Aorta (tissue), 5 donors: ENCODE measurements at regions not wholly inside any gene's neighbourhood (a gene's known extent, or its start where the extent isn't known, plus 50 kb on each side); places are given as distances from the start of the nearest gene placed in this dataset.
"Not testable (repeated sequence)": the region's sequence is repeated elsewhere in the genome, so short reads cannot be mapped to it uniquely, and the experiment has no call there.

Source experiments
- ATAC-seq: fragments of 200-7000 bp; cut with Tn5 transposase; one replicate; pipeline ENCODE4 v1.9.1; 2022; ENCODE audit warnings: moderate library complexity; ENCODE audit not compliant: low FRiP score
- DNase-seq, 2 donors: peaks; one replicate each; pipeline ENCODE4 v3.0.0-alpha.2; 2020
- H3K27ac ChIP-seq, 2 donors: one replicate each; pipeline ENCODE4 v1.5.1; 2013; ENCODE audit warnings: low read length in 2 of 2, mild to moderate bottlenecking in 2 of 2, moderate library complexity in 2 of 2, control low read depth in 1 of 2, inconsistent platforms in 1 of 2, low read depth in 1 of 2
- H3K27me3 ChIP-seq, 2 donors: one replicate each; pipeline ENCODE4 v1.6.1; 2013; ENCODE audit warnings: control low read depth in 1 of 2, low read length in 1 of 2, mild to moderate bottlenecking in 1 of 2, moderate library complexity in 1 of 2; ENCODE audit not compliant: insufficient read depth in 2 of 2, control insufficient read depth in 1 of 2
- H3K36me3 ChIP-seq, 2 donors: one replicate each; pipeline ENCODE4 v1.6.1; 2013; ENCODE audit warnings: control low read depth in 1 of 2, low read length in 1 of 2, mild to moderate bottlenecking in 1 of 2; ENCODE audit not compliant: insufficient read depth in 2 of 2, control insufficient read depth in 1 of 2
- H3K4me1 ChIP-seq, 2 donors: one replicate each; pipeline ENCODE4 v1.6.1; 2013; ENCODE audit warnings: low read length in 2 of 2, control low read depth in 1 of 2, mild to moderate bottlenecking in 1 of 2, moderate library complexity in 1 of 2; ENCODE audit not compliant: insufficient read depth in 2 of 2, control insufficient read depth in 1 of 2
- H3K4me3 ChIP-seq, 2 donors: one replicate each; pipeline ENCODE4 v1.5.1; 2013; ENCODE audit warnings: low read length in 2 of 2, control low read depth in 1 of 2, mild to moderate bottlenecking in 1 of 2
- H3K9me3 ChIP-seq: one replicate; pipeline ENCODE4 v1.6.1; 2013; ENCODE audit warnings: mild to moderate bottlenecking, low read length; ENCODE audit not compliant: control insufficient read depth
- WGBS, 2 donors: extraction: QIAGEN DNeasy Blood & Tissue Kit; methylation state at CpG; one replicate each; pipeline ENCODE4 v1.1.7; 2013; 5-methylcytosine and 5-hydroxymethylcytosine counted together
- intact Hi-C, 2 donors: fragments of 100-400 bp; cut with DNase I; formaldehyde crosslinking; loops; one replicate each; pipeline versions ENCODE4 v1.14.2 to v1.15.0; 2022
- donor health status: healthy with polysubstance abuse.
- donor health status: Bipolar disorder and iron deficiency.
- donor health status: DM: no; HTN: no; CAD: no.
- donor health status: DM: no; HTN: no; CAD: no.
- donor health status: DM: yes; HTN: yes; CAD: no.

DNA sequence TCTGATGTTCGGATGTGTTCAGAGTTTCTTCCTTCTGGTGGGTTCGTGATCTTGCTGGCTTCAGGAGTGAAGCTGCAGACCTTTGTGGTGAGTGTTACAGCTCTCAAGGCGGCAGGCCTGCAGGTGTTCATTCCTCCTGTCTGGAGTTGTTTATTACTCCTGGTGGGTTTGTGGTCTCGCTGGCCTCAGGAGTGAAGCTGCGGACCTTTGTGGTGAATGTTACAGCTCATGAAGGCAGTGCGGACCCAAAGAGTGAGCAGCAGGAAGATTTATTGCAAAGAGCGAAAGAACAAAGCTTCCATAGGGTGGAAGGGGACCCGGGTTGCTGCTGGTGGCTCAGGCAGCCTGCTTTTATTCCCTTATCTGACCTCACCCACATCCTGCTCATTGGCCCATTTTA lies 1226.8 kb upstream of the EPHA6 start:
- 78 to 81% methylated on average over 8 of the region's 8 CpGs for WGBS, 2 donors
- intact Hi-C loops, H3K4me3 ChIP-seq, H3K36me3 ChIP-seq, H3K27me3 ChIP-seq, H3K9me3 ChIP-seq, H3K27ac ChIP-seq, H3K4me1 ChIP-seq, DNase-seq, ATAC-seq: not testable (repeated sequence)

DNA sequence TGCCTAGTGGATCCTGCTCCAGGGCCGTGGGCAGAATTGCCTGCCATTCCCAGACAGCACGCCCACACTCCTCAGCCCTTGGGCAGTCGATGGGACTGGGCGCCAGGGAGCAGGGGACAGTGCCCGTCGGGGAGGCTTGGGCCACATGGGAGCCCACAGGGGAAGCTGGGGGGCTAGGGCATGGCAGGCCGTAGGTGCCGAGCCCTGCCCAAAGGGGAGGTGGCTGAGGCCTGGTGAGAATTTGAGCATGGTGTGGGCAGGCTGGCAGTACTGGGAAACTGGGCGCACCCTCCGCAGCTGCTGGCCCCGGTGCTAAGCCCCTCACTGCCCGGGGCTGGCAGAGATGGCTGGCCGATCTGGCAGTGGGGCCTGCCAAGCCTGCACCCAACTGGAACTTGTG lies 1225.9 kb upstream of the EPHA6 start:
- H3K4me1 ChIP-seq, result no peaks in the 10 kb centered on the region
- H3K9me3 ChIP-seq, result no peaks in the 10 kb centered on the region
- ATAC-seq (peak; percentile 52), DNase-seq (no peak)
- H3K27ac ChIP-seq, result no peak overlapping the region
- intact Hi-C loops, result no loop called here
- H3K4me3 ChIP-seq, result no peak overlapping the region
- H3K36me3 ChIP-seq, result no peaks in the 10 kb centered on the region
- H3K27me3 ChIP-seq, result no peaks in the 10 kb centered on the region
- WGBS, 2 donors, result 87 to 92% methylated on average over 13 of the region's 13 CpGs

DNA sequence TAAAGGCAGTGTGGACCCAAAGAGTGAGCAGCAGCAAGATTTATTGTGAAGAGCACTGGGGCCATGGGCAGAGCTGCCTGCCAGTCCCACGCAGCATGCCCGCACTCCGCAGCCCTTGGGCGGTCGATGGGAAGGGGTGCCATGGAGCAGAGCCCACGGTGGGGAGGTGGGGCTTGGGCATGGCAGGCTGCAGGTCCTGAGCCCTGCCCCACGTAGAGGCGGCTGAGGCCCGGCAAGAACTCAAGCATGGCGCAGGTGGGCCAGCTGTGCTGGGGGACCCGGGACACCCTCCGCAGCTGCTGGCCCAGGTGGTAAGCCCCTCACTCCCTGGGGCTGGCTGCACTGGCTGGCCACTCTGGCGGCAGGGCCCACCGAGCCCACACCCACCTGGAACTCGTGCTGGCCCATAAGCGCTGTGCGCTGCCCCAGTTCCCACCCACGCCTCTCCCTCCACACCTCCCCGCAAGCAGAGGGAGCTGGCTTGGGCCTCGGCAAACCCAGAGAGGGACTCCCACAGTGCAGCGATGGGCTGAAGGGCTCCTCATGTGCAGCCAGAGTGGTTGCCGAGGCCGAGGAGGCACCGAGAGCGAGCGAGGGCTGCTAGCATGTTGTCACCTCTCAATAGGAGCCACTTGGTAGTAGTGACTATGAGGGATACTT lies 1218.8 kb upstream of the EPHA6 start:
- H3K4me1 ChIP-seq, result no peaks in the 10 kb centered on the region
- ATAC-seq, result peak; percentile 15
- peaks cover 3% of the 10 kb centered on the region for H3K9me3 ChIP-seq
- no peak overlapping the region for H3K27ac ChIP-seq
- no peaks in the 10 kb centered on the region for H3K27me3 ChIP-seq
- H3K36me3 ChIP-seq, result no peaks in the 10 kb centered on the region
- 86 to 88% methylated on average over 26 of the region's 26 CpGs for WGBS, 2 donors
- DNase-seq, result no peak
- no peak overlapping the region for H3K4me3 ChIP-seq
- intact Hi-C loops, result no loop called here

DNA sequence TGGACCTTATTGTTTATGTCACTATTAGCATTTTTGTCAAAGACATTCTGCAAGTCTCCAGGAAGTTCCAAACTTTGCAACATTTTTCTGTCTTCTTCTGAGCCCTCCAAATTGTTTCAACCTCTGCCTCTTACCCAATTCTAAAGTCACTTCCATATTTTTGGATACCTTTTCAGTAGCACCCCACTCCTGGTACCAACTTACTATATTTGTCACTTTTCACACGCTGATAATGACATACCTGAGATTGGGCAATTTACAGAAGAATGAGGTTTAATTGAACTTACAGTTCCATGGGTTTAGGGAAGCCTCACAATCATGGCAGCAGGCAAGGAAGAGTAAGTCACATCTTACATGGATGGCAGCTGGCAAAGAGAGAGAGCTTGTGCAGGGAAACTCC lies 1206.5 kb upstream of the EPHA6 start:
- no peak overlapping the region for H3K27ac ChIP-seq
- no peaks in the 10 kb centered on the region for H3K27me3 ChIP-seq
- WGBS, 2 donors, result 48 to 61% methylated on average over 1 of the region's 1 CpG
- H3K4me3 ChIP-seq, result no peak overlapping the region
- intact Hi-C loops, result no loop called here
- H3K4me1 ChIP-seq, result no peaks in the 10 kb centered on the region
- H3K9me3 ChIP-seq, result peaks cover 3% of the 10 kb centered on the region
- no peaks in the 10 kb centered on the region for H3K36me3 ChIP-seq
- ATAC-seq (no peak), DNase-seq (no peak)

DNA sequence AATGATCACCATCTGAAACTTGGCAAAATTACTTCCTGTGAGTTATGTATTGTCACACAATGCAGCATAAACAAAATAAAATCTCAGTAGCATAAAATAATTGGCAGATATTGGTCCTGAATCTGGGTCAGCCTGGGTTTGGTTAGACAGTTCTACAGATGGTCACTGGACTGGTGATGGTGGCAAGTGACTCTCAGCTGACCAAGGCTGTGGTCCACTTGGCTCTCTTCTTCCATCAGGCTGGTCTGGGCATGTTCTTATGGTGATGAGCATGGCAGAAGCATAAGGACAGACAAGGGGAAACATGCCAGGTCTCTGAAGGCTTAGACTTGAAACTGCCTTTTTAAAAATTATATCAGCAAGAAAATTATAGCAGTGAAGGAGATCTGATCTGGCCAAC lies 1205.0 kb upstream of the EPHA6 start:
- ATAC-seq, result no peak
- no peak overlapping the region for H3K27ac ChIP-seq
- intact Hi-C loops, result no loop called here
- no peak overlapping the region for H3K4me3 ChIP-seq
- no peaks in the 10 kb centered on the region for H3K36me3 ChIP-seq
- peaks cover 3% of the 10 kb centered on the region for H3K9me3 ChIP-seq
- no peak for DNase-seq
- H3K27me3 ChIP-seq, result no peaks in the 10 kb centered on the region
- no peaks in the 10 kb centered on the region for H3K4me1 ChIP-seq

DNA sequence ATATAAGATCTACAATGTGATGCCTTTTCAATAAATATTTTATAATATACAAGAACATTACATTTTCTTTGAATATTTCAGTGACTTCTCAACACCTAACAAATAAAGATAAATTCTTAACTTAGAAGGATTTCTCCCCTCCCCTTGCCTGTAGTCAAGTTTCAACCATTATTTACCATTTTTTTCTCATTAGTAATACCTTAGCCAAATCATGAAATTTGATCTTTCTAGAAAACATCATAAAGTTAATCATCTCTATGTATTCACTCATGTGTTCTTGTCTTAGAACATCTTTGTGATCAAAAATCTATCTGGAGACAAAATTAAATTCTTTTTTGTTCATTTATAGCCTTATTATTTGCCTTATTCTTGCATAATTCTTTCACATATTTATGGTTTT lies 1201.8 kb upstream of the EPHA6 start:
- intact Hi-C loops, result no loop called here
- H3K27ac ChIP-seq, result no peak overlapping the region
- no peak overlapping the region for H3K4me3 ChIP-seq
- DNase-seq (no peak), ATAC-seq (no peak)
- H3K4me1 ChIP-seq, result no peaks in the 10 kb centered on the region
- no peaks in the 10 kb centered on the region for H3K36me3 ChIP-seq
- no peaks in the 10 kb centered on the region for H3K27me3 ChIP-seq
- H3K9me3 ChIP-seq, result no peaks in the 10 kb centered on the region

DNA sequence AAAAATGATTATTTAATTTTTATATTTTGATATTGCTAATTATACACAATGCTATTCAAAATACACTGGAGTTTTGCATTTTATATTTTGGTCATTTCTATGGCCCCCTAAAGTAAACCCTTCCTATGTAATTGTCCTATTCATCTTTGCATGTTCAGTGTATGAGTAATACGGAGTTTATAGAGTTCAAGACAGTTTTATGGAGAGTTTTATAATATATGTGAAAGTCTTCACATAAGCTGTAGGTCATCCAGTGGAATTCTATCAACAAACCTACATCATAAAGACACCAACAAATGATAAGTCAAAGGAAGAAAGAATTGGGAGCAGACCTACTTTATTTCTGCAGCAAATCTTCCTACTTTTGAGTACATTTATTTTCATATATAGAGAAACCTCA lies 1200.4 kb upstream of the EPHA6 start:
- intact Hi-C loops, result no loop called here
- Histone ChIP-seq H3K4me3 (no peak overlapping the region), H3K36me3 (no peaks in the 10 kb centered on the region), H3K9me3 (no peaks in the 10 kb centered on the region), H3K27me3 (no peaks in the 10 kb centered on the region), H3K27ac (no peak overlapping the region), H3K4me1 (no peaks in the 10 kb centered on the region)
- DNase-seq (no peak), ATAC-seq (no peak)
- WGBS, 2 donors, result 32 to 65% methylated on average over 1 of the region's 1 CpG

DNA sequence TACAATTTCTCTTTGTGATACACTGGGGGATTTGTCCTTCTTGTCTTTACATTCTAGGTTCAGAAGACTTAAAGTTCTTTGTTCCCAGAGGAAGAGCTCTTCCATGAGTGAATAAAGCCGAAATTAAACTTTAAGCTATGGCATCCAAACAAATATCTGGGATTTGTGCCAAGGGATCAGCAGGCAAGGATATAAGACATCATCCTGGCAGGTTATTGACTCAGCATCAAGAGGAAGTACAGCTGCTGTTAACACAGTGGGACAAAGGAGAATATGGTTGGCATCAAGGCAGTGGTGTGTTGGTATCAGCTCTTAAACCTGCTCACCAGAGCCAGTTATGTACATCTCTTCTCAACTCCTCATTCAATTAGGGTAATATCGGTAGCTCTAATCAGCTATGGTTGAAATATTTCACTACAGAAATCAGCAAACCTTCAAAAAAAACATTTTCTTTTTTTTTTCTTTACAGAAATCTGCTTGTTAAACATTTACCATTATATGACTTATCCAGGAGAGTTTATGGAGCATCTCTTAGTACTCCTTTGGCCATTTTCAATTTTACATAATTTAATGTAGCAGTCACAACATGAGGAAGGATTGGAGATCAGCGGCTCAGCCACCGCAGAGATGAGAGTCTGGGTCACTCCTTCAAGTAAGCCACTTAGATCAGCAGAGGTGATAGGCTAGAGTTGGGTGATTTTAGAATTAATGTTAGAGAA lies 1198.6 kb upstream of the EPHA6 start:
- WGBS, 2 donors, result 87 to 91% methylated on average over 4 of the region's 4 CpGs
- no peaks in the 10 kb centered on the region for H3K36me3 ChIP-seq
- intact Hi-C loops, result no loop called here

DNA sequence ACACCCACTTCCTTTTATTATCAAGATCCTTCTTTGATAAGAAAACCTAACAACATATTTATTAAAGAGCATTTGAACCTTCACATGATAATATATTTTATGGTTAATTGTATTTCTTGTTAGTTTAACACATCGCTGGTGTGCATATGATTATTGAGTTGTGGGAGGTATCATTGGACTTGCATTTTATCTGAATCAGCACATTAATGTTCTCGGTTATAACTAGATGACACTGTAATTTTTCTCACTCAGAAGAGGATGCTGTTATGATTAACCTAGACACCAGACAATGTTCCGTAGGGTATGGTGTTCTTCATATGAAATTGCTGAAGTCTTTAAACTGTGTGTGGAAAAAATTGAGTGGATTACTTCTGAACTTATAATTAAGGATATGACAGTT lies 1188.3 kb upstream of the EPHA6 start:
- WGBS, 2 donors, result 89 to 93% methylated on average over 3 of the region's 3 CpGs
- intact Hi-C loops, result no loop called here

More for the DNA sequence above, 1198.6 kb upstream of the EPHA6 start:
- ATAC-seq (no peak), DNase-seq (no peak)
- Histone ChIP-seq H3K4me3 (no peak overlapping the region), H3K9me3 (no peaks in the 10 kb centered on the region), H3K27ac (no peak overlapping the region), H3K27me3 (no peaks in the 10 kb centered on the region), H3K4me1 (no peaks in the 10 kb centered on the region)

More for the DNA sequence above, 1188.3 kb upstream of the EPHA6 start:
- ATAC-seq (no peak), DNase-seq (no peak)
- no peak overlapping the region for H3K27ac ChIP-seq
- no peaks in the 10 kb centered on the region for H3K4me1 ChIP-seq
- H3K4me3 ChIP-seq, result no peak overlapping the region
- peaks cover 0 to 1% of the 10 kb centered on the region in 2 donors for H3K27me3 ChIP-seq
- no peaks in the 10 kb centered on the region for H3K36me3 ChIP-seq
- H3K9me3 ChIP-seq, result no peaks in the 10 kb centered on the region
